ENCODE measurements at regions not wholly inside any gene's neighbourhood (a gene's known extent, or its start where the extent isn't known, plus 50 kb on each side); places are given as distances from the start of the nearest gene placed in this dataset.

GRCh38 chr18:28523758-28524475, 347.0 kb upstream of the CDH2 start:
- no peak for DNase-seq

- no peak for DNase-seq
Observed at GRCh38 chr18:28522236-28522635, 345.3 kb upstream of the CDH2 start.

GRCh38 chr18:28519997-28520396, 343.1 kb upstream of the CDH2 start:
- DNase-seq: no peak

- no peak for DNase-seq
Observed at GRCh38 chr18:28514699-28515098, 337.8 kb upstream of the CDH2 start.

- no peak for DNase-seq
Observed at GRCh38 chr18:28512357-28512756, 335.4 kb upstream of the CDH2 start.

- no peak for DNase-seq
Observed at GRCh38 chr18:28511413-28511821, 334.5 kb upstream of the CDH2 start.

- no peak for DNase-seq
Observed at GRCh38 chr18:28510210-28510609, 333.3 kb upstream of the CDH2 start.

GRCh38 chr18:28504066-28504465, 327.1 kb upstream of the CDH2 start:
- DNase-seq: no peak

GRCh38 chr18:28494151-28494550, 317.2 kb upstream of the CDH2 start:
- DNase-seq: no peak

- no peak for DNase-seq
Observed at GRCh38 chr18:28485918-28486317, 309.0 kb upstream of the CDH2 start.

GRCh38 chr18:28485210-28485801, 308.4 kb upstream of the CDH2 start:
- no peak for DNase-seq

- no peak for DNase-seq
Observed at GRCh38 chr18:28478531-28478930, 301.6 kb upstream of the CDH2 start.

- DNase-seq: no peak
Observed at GRCh38 chr18:28476302-28476701, 299.4 kb upstream of the CDH2 start.

- no peak for DNase-seq
Observed at GRCh38 chr18:28469946-28470345, 293.0 kb upstream of the CDH2 start.

- no peak for DNase-seq
Observed at GRCh38 chr18:28468901-28469300, 292.0 kb upstream of the CDH2 start.

- no peak for DNase-seq
Observed at GRCh38 chr18:28466204-28466603, 289.3 kb upstream of the CDH2 start.

- no peak for DNase-seq
Observed at GRCh38 chr18:28459587-28459986, 282.7 kb upstream of the CDH2 start.

- no peak for DNase-seq
Observed at GRCh38 chr18:28458751-28459150, 281.8 kb upstream of the CDH2 start.

GRCh38 chr18:28457784-28458183, 280.9 kb upstream of the CDH2 start:
- no peak for DNase-seq

GRCh38 chr18:28455971-28456370, 279.0 kb upstream of the CDH2 start:
- no peak for DNase-seq

GRCh38 chr18:28439870-28440269, 262.9 kb upstream of the CDH2 start:
- DNase-seq: no peak

- no peak for DNase-seq
Observed at GRCh38 chr18:28438381-28438780, 261.5 kb upstream of the CDH2 start.

GRCh38 chr18:28432339-28432738, 255.4 kb upstream of the CDH2 start:
- no peak for DNase-seq

GRCh38 chr18:28425886-28426285, 249.0 kb upstream of the CDH2 start:
- no peak for DNase-seq

- no peak for DNase-seq
Observed at GRCh38 chr18:28422577-28422976, 245.6 kb upstream of the CDH2 start.
